Esophagus muscularis mucosa (tissue), 4 donors: ENCODE measurements at regions not wholly inside any gene's neighbourhood (a gene's known extent, or its start where the extent isn't known, plus 50 kb on each side); places are given as distances from the start of the nearest gene placed in this dataset.

Experiments
- CTCF ChIP-seq, 3 experiments: fragments of 200-600 bp in 2 of 3; fragments of 450-650 bp in 1 of 3; sonication (generic) in 2 of 3; IDR thresholded peaks; one replicate each; pipeline ENCODE4 v1.5.1; 2017 to 2019; ENCODE audit warnings: antibody characterized with exemption in 3 of 3, mild to moderate bottlenecking in 2 of 3, moderate library complexity in 1 of 3
- EP300 ChIP-seq: sonication (generic); formaldehyde crosslinking; IDR thresholded peaks from one replicate; pipeline ENCODE4 v1.6.1; 2017; ENCODE audit warnings: antibody characterized with exemption
- POLR2A ChIP-seq: fragments of 450-650 bp; IDR thresholded peaks from one replicate; pipeline ENCODE4 v1.6.1; 2017; ENCODE audit warnings: antibody characterized with exemption, moderate library complexity, mild to moderate bottlenecking, low read depth
- POLR2AphosphoS5 ChIP-seq, 2 donors: sonication (generic); formaldehyde crosslinking; IDR thresholded peaks; one replicate each; pipeline ENCODE4 v1.6.1; 2017; ENCODE audit warnings: antibody characterized with exemption in 2 of 2

- no peak for TF ChIP-seq CTCF (IDR thresholded peaks at IDR 0.05)
- no peak for TF ChIP-seq POLR2AphosphoS5 (IDR thresholded peaks at IDR 0.05)
- no peak for TF ChIP-seq EP300
- TF ChIP-seq POLR2A = no peak
Measured at GRCh38 chr3:14340960-14341708, 61.3 kb upstream of the SLC6A6 start.
